DND-41 (cell line): ENCODE measurements at regions not wholly inside any gene's neighbourhood (a gene's known extent, or its start where the extent isn't known, plus 50 kb on each side); places are given as distances from the start of the nearest gene placed in this dataset.
A peak's percentile ranks its signal among the peaks of the same experiment; 100 is the strongest.

Experiments used
- ATAC-seq: fragments of 200-7000 bp; cut with Tn5 transposase; 3 replicates; pipeline ENCODE4 v1.9.1; 2021; ENCODE audit warnings: low read depth; ENCODE audit not compliant: insufficient read depth
- DNase-seq: peaks from one replicate; pipeline ENCODE4 v3.0.0-alpha.2; 2020
- H2AFZ ChIP-seq: 2 replicates; pipeline ENCODE4 v1.6.0; 2012; ENCODE audit warnings: low read depth, low read length
- H3K27ac ChIP-seq: 2 replicates; pipeline ENCODE4 v1.5.1; 2012; ENCODE audit warnings: low read length, inconsistent platforms
- H3K27me3 ChIP-seq: fragments of 200-600 bp; sonication (generic); 2 replicates; pipeline ENCODE4 v1.6.0; 2012; ENCODE audit warnings: low read length, mild to moderate bottlenecking, inconsistent platforms; ENCODE audit not compliant: insufficient read depth, poor library complexity
- H3K36me3 ChIP-seq: 2 replicates; pipeline ENCODE4 v1.5.1; 2012; ENCODE audit warnings: low read length, inconsistent platforms; ENCODE audit not compliant: insufficient read depth
- H3K4me1 ChIP-seq: 2 replicates; pipeline ENCODE4 v1.5.1; 2012; ENCODE audit warnings: mild to moderate bottlenecking, low read length; ENCODE audit not compliant: insufficient read depth
- H3K4me2 ChIP-seq: 2 replicates; pipeline ENCODE4 v1.6.0; 2012; ENCODE audit warnings: mild to moderate bottlenecking, moderate library complexity, low read length, inconsistent platforms; ENCODE audit not compliant: insufficient read depth
- H3K4me3 ChIP-seq, 2 experiments: fragments of 200-600 bp in 1 of 2; shearing (Covaris generic) in 1 of 2; 2 replicates each; pipeline ENCODE4 v1.5.1; 2012 to 2016; ENCODE audit warnings: inconsistent platforms in 2 of 2, low read length in 2 of 2, mild to moderate bottlenecking in 2 of 2, low read depth in 1 of 2, moderate library complexity in 1 of 2
- H3K79me2 ChIP-seq: 2 replicates; pipeline ENCODE4 v1.6.0; 2012; ENCODE audit warnings: low read length, inconsistent platforms; ENCODE audit not compliant: insufficient read depth
- H3K9ac ChIP-seq: 2 replicates; pipeline ENCODE4 v1.6.0; 2012; ENCODE audit warnings: low read depth, mild to moderate bottlenecking, inconsistent platforms, low read length, moderate library complexity
- H3K9me3 ChIP-seq: 2 replicates; pipeline ENCODE4 v1.5.1; 2012; ENCODE audit warnings: low read length, moderate library complexity, mild to moderate bottlenecking, inconsistent platforms; ENCODE audit not compliant: insufficient read depth, severe bottlenecking
- H4K20me1 ChIP-seq: 2 replicates; pipeline ENCODE4 v1.6.0; 2012; ENCODE audit warnings: low read length; ENCODE audit not compliant: insufficient read depth
- EZH2 ChIP-seq: IDR thresholded peaks from 3 replicates; pipeline ENCODE4 v1.6.1; 2012; ENCODE audit warnings: borderline replicate concordance, low read depth, mild to moderate bottlenecking, moderate library complexity, low read length, inconsistent platforms; ENCODE audit not compliant: severe bottlenecking
- TF ChIP-seq, protein P1 (sequence below): IDR thresholded peaks from 2 replicates; pipeline ENCODE4 v1.5.1; 2012; ENCODE audit warnings: borderline replicate concordance, low read length, moderate library complexity, mild to moderate bottlenecking; ENCODE audit not compliant: poor library complexity, severe bottlenecking; ENCODE audit errors: extremely low read depth

DNA sequence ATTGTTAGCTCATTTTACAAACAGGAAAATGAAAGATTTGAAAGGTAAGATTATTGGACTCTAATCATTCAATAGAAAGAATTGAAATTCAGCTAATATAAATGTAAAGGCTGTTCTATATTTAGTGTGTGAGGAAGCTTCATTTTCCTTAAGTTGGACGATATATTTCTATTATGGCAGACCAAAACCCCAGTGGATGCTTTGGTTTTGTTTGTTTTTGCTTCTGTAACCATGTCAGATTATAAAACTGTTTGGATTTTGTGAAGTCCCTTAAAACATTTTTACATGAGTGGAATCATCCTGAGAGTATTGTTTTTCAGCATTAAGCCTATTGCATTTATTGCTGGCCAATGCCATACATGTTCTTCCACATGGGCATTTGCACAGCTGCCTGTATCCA is 110.2 kb upstream of the ENPEP start:
- H3K27me3 ChIP-seq, result no peaks in the 10 kb centered on the region
- H3K9ac ChIP-seq, result no peak overlapping the region
- H3K4me1 ChIP-seq, result peaks cover 53% of the 10 kb centered on the region
- no peak overlapping the region for H3K4me2 ChIP-seq
- H3K27ac ChIP-seq, result no peak overlapping the region; the same call in 1 of the 2 replicates
- H2AFZ ChIP-seq, result no peak overlapping the region
- H4K20me1 ChIP-seq, result no peaks in the 10 kb centered on the region
- TF ChIP-seq, protein P1, sequence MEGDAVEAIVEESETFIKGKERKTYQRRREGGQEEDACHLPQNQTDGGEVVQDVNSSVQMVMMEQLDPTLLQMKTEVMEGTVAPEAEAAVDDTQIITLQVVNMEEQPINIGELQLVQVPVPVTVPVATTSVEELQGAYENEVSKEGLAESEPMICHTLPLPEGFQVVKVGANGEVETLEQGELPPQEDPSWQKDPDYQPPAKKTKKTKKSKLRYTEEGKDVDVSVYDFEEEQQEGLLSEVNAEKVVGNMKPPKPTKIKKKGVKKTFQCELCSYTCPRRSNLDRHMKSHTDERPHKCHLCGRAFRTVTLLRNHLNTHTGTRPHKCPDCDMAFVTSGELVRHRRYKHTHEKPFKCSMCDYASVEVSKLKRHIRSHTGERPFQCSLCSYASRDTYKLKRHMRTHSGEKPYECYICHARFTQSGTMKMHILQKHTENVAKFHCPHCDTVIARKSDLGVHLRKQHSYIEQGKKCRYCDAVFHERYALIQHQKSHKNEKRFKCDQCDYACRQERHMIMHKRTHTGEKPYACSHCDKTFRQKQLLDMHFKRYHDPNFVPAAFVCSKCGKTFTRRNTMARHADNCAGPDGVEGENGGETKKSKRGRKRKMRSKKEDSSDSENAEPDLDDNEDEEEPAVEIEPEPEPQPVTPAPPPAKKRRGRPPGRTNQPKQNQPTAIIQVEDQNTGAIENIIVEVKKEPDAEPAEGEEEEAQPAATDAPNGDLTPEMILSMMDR, result no peak
- no peak for TF ChIP-seq EZH2
- H3K4me3 ChIP-seq, result no peak overlapping the region
- no peak for ATAC-seq
- H3K79me2 ChIP-seq, result no peaks in the 10 kb centered on the region
- H3K9me3 ChIP-seq, result no peaks in the 10 kb centered on the region
- no peak for DNase-seq
- no peaks in the 10 kb centered on the region for H3K36me3 ChIP-seq

DNA sequence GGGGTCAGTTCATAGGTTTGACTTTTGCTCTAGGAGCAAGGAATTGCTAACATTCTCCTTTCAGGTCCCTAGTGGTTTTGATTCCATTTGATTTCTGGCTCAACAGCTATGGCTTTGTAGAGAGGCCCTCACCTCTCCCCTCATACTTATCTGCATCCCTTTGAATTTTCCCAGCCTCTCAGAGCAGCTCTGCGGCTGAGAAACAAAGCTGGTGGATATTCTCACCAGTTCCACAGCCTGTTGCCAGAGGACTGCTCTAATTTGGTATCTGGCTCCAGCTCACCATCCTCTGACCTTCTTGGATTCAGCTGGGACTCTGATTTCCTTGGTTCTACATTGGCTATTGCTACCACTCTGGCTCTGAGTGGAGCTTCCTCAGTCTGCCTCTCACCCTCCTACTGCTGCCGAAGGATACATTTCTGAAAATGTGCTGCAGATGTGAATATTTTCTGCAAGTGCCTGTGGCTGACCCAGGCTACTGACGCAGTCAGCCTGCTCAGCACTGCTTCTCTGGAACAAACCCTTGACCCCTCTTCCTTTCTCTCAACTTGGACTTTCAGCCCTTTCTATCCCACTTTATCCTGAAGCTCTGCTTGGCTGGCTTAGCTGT is 110.9 kb upstream of the ENPEP start:
- Histone ChIP-seq H3K36me3 (no peaks in the 10 kb centered on the region), H3K79me2 (no peaks in the 10 kb centered on the region)

DNA sequence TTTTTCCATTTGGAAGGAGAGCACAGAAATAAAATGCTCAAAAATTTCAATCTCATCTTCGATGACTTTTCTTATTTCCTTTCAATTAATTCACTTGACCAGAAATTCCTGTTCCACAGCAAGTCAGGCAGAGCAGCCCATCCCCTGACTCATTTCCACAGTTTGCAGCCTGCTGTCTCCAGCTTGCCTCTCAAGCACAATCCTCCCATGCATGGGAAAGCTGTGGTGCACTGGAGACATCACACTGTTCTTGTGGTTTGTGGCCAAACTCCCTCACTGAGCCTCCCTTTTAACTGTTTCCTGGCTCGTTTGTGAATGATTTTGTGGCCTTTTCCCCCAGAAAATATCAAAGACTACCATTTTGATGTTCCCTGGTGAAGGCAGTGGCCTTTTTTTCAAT is 114.0 kb upstream of the ENPEP start:
- Histone ChIP-seq H3K27me3 (no peaks in the 10 kb centered on the region), H2AFZ (no peak overlapping the region), H3K36me3 (no peaks in the 10 kb centered on the region), H3K79me2 (no peaks in the 10 kb centered on the region), H3K27ac (peak overlapping the region; percentile 80), H3K4me1 (peaks cover 73% of the 10 kb centered on the region), H3K4me2 (peak overlapping the region; percentile 17), H3K4me3 (no peak overlapping the region), H3K9me3 (no peaks in the 10 kb centered on the region), H3K9ac (peak overlapping the region; percentile 41; the same call in 1 of the 2 replicates), H4K20me1 (no peaks in the 10 kb centered on the region)
- DNase-seq, result peak; percentile 89
- TF ChIP-seq, protein P1, result no peak
- TF ChIP-seq EZH2, result no peak
- ATAC-seq, result peak; percentile 96

More for the DNA sequence above, 110.9 kb upstream of the ENPEP start:
- ATAC-seq (no peak), DNase-seq (no peak)
- Histone ChIP-seq H3K4me2 (no peak overlapping the region), H3K4me1 (peaks cover 60% of the 10 kb centered on the region), H3K27ac (peak overlapping the region; percentile 44; the same call in 1 of the 2 replicates), H3K9me3 (no peaks in the 10 kb centered on the region), H2AFZ (peak overlapping the region; percentile 40; the same call in 1 of the 2 replicates), H4K20me1 (no peaks in the 10 kb centered on the region), H3K4me3 (no peak overlapping the region), H3K27me3 (no peaks in the 10 kb centered on the region), H3K9ac (no peak overlapping the region)
- no peak for TF ChIP-seq EZH2
- TF ChIP-seq, protein P1, result no peak

DNA sequence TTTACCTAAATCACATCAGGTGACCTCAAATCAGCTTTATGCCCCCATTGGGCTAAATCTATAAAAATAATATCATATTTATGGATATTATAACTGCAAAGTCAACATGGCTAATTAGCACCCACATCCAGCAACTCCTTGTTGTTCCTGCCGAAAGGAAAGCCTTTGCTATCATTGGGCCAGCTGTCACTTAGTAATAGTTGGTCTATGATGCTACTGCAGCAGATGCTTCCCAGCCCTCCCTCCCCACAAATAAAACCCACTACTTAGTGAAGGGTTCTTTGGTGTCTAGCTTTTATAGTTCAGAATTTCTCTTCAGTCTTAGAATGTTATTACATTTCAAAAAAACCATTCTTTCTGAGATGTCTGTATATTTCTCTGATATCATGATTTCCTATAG is 116.9 kb upstream of the ENPEP start:
- Histone ChIP-seq H4K20me1 (no peaks in the 10 kb centered on the region), H3K27ac (no peak overlapping the region), H3K9ac (no peak overlapping the region), H3K4me3 (no peak overlapping the region), H3K79me2 (no peaks in the 10 kb centered on the region), H3K36me3 (no peaks in the 10 kb centered on the region), H3K27me3 (no peaks in the 10 kb centered on the region), H2AFZ (no peak overlapping the region), H3K9me3 (no peaks in the 10 kb centered on the region), H3K4me2 (no peak overlapping the region), H3K4me1 (peaks cover 60% of the 10 kb centered on the region)
- no peak for TF ChIP-seq EZH2
- TF ChIP-seq, protein P1, result no peak
- ATAC-seq (no peak), DNase-seq (no peak)
